ENCODE measurements at regions not wholly inside any gene's neighbourhood (a gene's known extent, or its start where the extent isn't known, plus 50 kb on each side); places are given as distances from the start of the nearest gene placed in this dataset.

GRCh38 chr4:138960175-138960710 lies 55.3 kb upstream of the NOCT start:
- TF ChIP-seq EZH2 (IDR thresholded peaks at IDR 0.05; ENCODE audit: low read length) (no peak), CTCF (optimal IDR thresholded peaks at IDR 0.05 in 1 of 3, IDR thresholded peaks at IDR 0.05 in 1 of 3, conservative IDR thresholded peaks at IDR 0.05 in 1 of 3; ENCODE audit: extremely low read depth in 1 of 3, insufficient read depth in 2 of 3, low read length in 3 of 3) (no peak)
- H3K4me3 ChIP-seq (ENCODE audit: control insufficient read depth in 2 of 3, extremely low read depth in 1 of 3, insufficient read depth in 2 of 3, low read depth in 1 of 3, low read length in 3 of 3), result no peak overlapping the region
- no peaks in the 10 kb centered on the region for H3K9me3 ChIP-seq (ENCODE audit: control insufficient read depth, low read depth, low read length)
- no peak overlapping the region for H3K27ac ChIP-seq (ENCODE audit: control insufficient read depth, insufficient read depth, low read length)
- no peaks in the 10 kb centered on the region for H3K4me1 ChIP-seq (ENCODE audit: control insufficient read depth, extremely low read depth, insufficient read depth, low read length)
- DNase-seq (ENCODE audit: low read depth, low spot score) (no peak), FAIRE-seq (no peak)
- H3K9ac ChIP-seq (ENCODE audit: control insufficient read depth, extremely low read depth, insufficient read depth, low read length), result no peak overlapping the region
- no peak overlapping the region for H2AFZ ChIP-seq (ENCODE audit: control insufficient read depth, low read length)
- no peaks in the 10 kb centered on the region for H3K27me3 ChIP-seq (ENCODE audit: control insufficient read depth, extremely low read depth, insufficient read depth, low read length)
- dilution Hi-C loops (cut with MboI; ENCODE audit: extremely low pct_ligation_motif_present, low sequenced_read_pairs), result no loop called here
- H3K4me2 ChIP-seq (ENCODE audit: control insufficient read depth, extremely low read depth, insufficient read depth, low read depth, low read length), result no peak overlapping the region
- no peaks in the 10 kb centered on the region for H3K9me1 ChIP-seq (ENCODE audit: control insufficient read depth, extremely low read depth, insufficient read depth, low read length)
- H3K79me2 ChIP-seq (ENCODE audit: control insufficient read depth, insufficient read depth, low read length), result no peaks in the 10 kb centered on the region
- no peaks in the 10 kb centered on the region for H4K20me1 ChIP-seq (ENCODE audit: control insufficient read depth, extremely low read depth, insufficient read depth, low read length)
- H3K36me3 ChIP-seq (ENCODE audit: control insufficient read depth in 2 of 2, extremely low read depth in 1 of 2, insufficient read depth in 2 of 2, low read length in 2 of 2), result no peaks in the 10 kb centered on the region

- FAIRE-seq, result no peak
- dilution Hi-C loops (cut with MboI; ENCODE audit: extremely low pct_ligation_motif_present, low sequenced_read_pairs), result no loop called here
- no peaks in the 10 kb centered on the region for H4K20me1 ChIP-seq (ENCODE audit: control insufficient read depth, extremely low read depth, insufficient read depth, low read length)
These were observed 56.3 kb upstream of the NOCT start for GRCh38 chr4:138959097-138959815.

More at GRCh38 chr4:138959097-138959815, 56.3 kb upstream of the NOCT start:
- H3K9me1 ChIP-seq (ENCODE audit: control insufficient read depth, extremely low read depth, insufficient read depth, low read length), result no peaks in the 10 kb centered on the region
- no peak overlapping the region for H3K4me2 ChIP-seq (ENCODE audit: control insufficient read depth, extremely low read depth, insufficient read depth, low read depth, low read length)
- no peak overlapping the region for H2AFZ ChIP-seq (ENCODE audit: control insufficient read depth, low read length)
- H3K79me2 ChIP-seq (ENCODE audit: control insufficient read depth, insufficient read depth, low read length), result no peaks in the 10 kb centered on the region
- DNase-seq (ENCODE audit: low read depth, low spot score), result no peak
- H3K27me3 ChIP-seq (ENCODE audit: control insufficient read depth, extremely low read depth, insufficient read depth, low read length), result no peaks in the 10 kb centered on the region
- no peak overlapping the region for H3K27ac ChIP-seq (ENCODE audit: control insufficient read depth, insufficient read depth, low read length)
- H3K36me3 ChIP-seq (ENCODE audit: control insufficient read depth in 2 of 2, extremely low read depth in 1 of 2, insufficient read depth in 2 of 2, low read length in 2 of 2), result no peaks in the 10 kb centered on the region
- no peak overlapping the region for H3K9ac ChIP-seq (ENCODE audit: control insufficient read depth, extremely low read depth, insufficient read depth, low read length)
- TF ChIP-seq EZH2 (IDR thresholded peaks at IDR 0.05; ENCODE audit: low read length) (no peak), CTCF (optimal IDR thresholded peaks at IDR 0.05 in 1 of 3, IDR thresholded peaks at IDR 0.05 in 1 of 3, conservative IDR thresholded peaks at IDR 0.05 in 1 of 3; ENCODE audit: extremely low read depth in 1 of 3, insufficient read depth in 2 of 3, low read length in 3 of 3) (no peak)
- no peaks in the 10 kb centered on the region for H3K9me3 ChIP-seq (ENCODE audit: control insufficient read depth, low read depth, low read length)
- H3K4me3 ChIP-seq (ENCODE audit: control insufficient read depth in 2 of 3, extremely low read depth in 1 of 3, insufficient read depth in 2 of 3, low read depth in 1 of 3, low read length in 3 of 3), result no peak overlapping the region
- H3K4me1 ChIP-seq (ENCODE audit: control insufficient read depth, extremely low read depth, insufficient read depth, low read length), result peaks cover under 1% of the 10 kb centered on the region
